Epithelial cell of proximal tubule (primary cell): ENCODE measurements at regions not wholly inside any gene's neighbourhood (a gene's known extent, or its start where the extent isn't known, plus 50 kb on each side); places are given as distances from the start of the nearest gene placed in this dataset.

Experiments
- DNase-seq: peaks from one replicate; pipeline ENCODE4 v3.0.0-alpha.2; 2011; ENCODE audit warnings: low read depth
- H3K4me3 ChIP-seq: 2 replicates; pipeline ENCODE4 v1.5.1; 2011; ENCODE audit warnings: low read depth, mild to moderate bottlenecking, low read length
- TF ChIP-seq, protein P1 (sequence below): conservative IDR thresholded peaks from 2 replicates; pipeline ENCODE4 v1.5.1; 2012; ENCODE audit warnings: low read depth, mild to moderate bottlenecking, low read length

DNA sequence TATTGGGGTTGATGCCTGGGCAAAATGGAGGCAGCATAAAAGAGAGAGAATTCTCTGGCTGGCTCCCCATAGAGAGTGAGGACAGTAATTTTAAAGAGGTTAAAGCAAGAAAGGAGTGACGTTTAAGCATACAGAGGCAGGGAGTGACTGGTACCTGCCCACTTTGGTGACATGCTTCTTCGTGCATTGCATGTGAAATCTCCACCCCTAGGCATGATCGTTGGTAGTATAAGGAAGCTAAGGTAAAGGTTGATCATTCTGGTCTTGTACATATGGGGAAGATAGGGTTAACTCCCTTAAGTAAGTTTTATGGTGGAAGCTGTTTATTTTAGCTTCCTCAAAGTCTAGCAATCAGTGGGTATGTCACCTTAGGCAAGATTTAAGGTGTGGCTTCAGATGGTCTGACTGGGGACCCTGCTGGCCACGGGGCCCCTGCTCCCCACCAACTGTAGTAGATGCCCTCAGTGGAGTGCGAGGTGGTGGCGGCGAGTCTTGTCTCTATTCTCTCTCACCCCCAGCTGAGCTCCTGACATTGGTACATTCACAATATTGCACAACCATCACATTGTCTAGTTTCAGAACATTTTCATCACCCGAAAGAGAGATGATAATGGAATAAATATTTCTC is 797.5 kb upstream of the SPRY2 start:
- no peak for DNase-seq
- TF ChIP-seq, protein P1, sequence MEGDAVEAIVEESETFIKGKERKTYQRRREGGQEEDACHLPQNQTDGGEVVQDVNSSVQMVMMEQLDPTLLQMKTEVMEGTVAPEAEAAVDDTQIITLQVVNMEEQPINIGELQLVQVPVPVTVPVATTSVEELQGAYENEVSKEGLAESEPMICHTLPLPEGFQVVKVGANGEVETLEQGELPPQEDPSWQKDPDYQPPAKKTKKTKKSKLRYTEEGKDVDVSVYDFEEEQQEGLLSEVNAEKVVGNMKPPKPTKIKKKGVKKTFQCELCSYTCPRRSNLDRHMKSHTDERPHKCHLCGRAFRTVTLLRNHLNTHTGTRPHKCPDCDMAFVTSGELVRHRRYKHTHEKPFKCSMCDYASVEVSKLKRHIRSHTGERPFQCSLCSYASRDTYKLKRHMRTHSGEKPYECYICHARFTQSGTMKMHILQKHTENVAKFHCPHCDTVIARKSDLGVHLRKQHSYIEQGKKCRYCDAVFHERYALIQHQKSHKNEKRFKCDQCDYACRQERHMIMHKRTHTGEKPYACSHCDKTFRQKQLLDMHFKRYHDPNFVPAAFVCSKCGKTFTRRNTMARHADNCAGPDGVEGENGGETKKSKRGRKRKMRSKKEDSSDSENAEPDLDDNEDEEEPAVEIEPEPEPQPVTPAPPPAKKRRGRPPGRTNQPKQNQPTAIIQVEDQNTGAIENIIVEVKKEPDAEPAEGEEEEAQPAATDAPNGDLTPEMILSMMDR: no peak
- no peak overlapping the region for H3K4me3 ChIP-seq

DNA sequence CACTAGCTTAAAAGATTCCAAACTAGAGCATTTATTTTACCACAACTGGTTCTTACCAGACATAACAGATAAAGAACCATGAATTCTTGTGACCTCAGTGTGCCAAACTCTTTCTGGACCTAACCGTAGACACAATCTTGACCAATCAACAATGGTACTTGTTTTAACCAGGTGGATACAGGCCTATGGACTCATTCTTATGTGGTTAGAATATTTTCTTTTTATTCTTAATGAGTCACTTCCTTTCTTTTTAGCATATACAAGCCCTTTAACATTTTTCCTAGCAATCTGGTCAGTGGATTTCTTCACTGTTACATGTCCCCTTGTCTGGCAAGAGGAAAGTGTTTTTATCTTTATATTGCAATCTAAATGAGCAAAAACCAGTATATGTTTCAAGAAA is 792.1 kb upstream of the SPRY2 start:
- H3K4me3 ChIP-seq: no peak overlapping the region
- no peak for DNase-seq
- TF ChIP-seq, protein P1: no peak

DNA sequence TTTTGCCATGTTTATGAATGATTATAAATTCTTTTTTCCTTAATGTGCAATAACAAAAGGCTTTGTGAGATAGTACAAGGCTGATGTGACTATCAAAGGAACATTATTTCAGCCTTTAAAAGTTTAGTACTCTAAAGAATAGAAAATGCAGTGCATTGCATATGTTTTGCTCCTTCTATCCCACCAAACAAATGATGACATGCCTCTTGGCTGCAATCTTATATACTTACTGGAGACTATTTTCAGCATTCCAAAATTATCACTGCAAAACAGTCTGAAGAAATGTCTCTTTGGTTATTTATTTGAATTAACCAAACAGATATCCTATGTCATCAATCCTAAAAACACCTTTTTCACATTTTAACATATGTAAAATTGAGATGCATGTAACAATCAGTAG is 776.5 kb upstream of the SPRY2 start:
- no peak overlapping the region for H3K4me3 ChIP-seq
- DNase-seq: no peak
- TF ChIP-seq, protein P1: no peak

DNA sequence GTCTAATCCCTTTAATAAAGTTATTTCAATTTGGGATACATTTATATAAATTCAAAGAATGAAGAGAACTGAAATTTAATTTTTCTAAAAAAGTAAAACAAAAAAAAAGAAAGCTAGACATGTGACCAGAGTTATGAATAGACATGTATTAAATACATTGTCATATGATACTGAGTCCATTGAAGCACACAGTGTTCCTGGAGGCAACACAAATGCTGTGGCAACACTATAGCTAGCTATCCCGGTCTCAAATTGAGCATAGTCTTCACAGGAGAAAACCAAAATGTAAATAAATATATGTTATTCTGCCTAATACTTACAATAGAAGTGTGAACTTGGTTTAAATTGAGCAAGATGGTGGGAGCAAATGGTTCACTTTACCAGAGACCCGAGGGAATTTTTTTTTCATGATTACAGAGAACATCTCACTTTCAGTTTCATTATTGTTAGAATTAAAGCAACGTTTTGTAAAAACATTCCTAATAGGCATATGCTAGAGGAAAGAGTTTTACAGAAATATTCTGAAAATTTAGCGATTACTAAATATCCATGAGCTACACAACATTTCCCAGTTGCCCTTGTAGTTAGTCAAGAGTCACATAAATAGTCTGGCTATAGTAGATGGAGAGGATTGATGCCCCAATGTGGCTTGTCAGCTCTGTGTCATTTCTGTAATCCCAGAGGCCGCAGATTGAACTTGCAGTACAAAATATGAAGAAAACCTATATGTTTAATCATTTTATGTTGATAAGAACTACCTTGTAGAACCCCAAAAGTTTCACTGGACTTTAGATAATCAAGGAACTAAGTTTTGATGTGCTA is 775.7 kb upstream of the SPRY2 start:
- no peak overlapping the region for H3K4me3 ChIP-seq
- TF ChIP-seq, protein P1: no peak
- DNase-seq: no peak

DNA sequence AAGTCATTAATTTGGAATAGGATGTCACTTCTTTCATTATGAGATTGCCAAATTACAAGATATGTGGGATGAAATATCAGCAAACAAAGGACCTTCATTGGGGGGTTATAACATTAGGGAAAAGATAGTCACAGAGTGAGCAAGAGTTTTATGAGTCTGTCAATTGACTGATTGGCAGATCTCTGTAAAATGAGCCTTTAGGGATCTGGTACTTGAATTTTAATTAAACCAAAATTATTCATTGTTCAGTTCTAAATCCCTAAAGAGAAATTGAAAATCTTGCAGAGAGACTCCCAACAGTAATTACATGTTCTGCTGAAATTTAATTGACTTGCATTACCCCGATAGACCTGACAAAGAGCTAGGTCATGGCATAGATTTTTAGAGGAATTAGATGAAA is 768.1 kb upstream of the SPRY2 start:
- DNase-seq: no peak
- TF ChIP-seq, protein P1: no peak
- no peak overlapping the region for H3K4me3 ChIP-seq

DNA sequence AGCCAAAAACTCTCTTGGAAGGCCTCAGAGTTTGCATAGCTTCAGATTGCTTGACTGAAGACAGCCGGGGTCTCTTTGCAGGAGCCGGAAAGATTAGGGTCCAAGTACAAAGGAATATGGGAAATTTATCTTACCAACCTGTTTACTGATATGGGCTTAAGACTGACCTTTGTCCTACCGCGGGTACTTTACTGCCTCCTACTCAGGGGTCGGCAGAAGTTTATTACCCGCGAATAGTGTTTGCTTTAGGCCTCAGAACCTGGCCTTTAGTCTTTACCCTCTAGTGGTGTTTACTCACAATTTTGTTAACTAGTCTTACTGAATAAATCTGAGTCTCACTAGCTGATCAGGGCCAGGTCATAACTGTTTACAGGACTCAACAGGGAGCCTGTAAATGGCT is 765.4 kb upstream of the SPRY2 start:
- TF ChIP-seq, protein P1: no peak
- DNase-seq: no peak
- H3K4me3 ChIP-seq: no peak overlapping the region
